Ovary (tissue), 3 donors: ENCODE measurements at regions not wholly inside any gene's neighbourhood (a gene's known extent, or its start where the extent isn't known, plus 50 kb on each side); places are given as distances from the start of the nearest gene placed in this dataset.

Experiments used
- EP300 ChIP-seq: sonication (generic); formaldehyde crosslinking; IDR thresholded peaks from one replicate; pipeline ENCODE4 v1.6.1; 2017; ENCODE audit warnings: antibody characterized with exemption
- TF ChIP-seq, protein P1 (sequence below), 3 donors: fragments of 450-650 bp in 2 of 3; fragments of 200-600 bp in 1 of 3; IDR thresholded peaks; one replicate each; pipeline versions ENCODE4 v1.5.1 to v1.8.0; 2016 to 2022; ENCODE audit warnings: antibody characterized with exemption in 3 of 3, mild to moderate bottlenecking in 1 of 3
- donor health status: DM: no; HTN: no; CAD: no.

DNA sequence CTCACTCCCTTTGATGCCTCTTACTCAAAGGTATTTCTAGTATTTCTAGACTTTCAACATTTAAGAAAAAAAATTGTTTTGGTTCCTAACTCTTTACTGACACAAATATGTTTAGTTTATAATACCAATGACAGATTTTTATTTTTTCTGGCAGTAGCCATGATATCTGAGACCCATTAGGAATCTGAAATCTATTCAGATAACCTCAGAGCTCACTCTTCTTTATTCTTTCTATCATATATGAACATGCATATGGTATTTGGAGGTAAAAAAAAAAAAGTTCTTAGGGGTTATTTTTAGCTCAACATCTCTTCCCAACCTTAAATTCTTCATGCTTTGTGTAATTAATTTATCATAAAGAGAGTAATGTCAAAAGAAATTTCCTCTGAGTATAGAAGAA lies 465.5 kb downstream of the CDH2 start:
- TF ChIP-seq, protein P1, sequence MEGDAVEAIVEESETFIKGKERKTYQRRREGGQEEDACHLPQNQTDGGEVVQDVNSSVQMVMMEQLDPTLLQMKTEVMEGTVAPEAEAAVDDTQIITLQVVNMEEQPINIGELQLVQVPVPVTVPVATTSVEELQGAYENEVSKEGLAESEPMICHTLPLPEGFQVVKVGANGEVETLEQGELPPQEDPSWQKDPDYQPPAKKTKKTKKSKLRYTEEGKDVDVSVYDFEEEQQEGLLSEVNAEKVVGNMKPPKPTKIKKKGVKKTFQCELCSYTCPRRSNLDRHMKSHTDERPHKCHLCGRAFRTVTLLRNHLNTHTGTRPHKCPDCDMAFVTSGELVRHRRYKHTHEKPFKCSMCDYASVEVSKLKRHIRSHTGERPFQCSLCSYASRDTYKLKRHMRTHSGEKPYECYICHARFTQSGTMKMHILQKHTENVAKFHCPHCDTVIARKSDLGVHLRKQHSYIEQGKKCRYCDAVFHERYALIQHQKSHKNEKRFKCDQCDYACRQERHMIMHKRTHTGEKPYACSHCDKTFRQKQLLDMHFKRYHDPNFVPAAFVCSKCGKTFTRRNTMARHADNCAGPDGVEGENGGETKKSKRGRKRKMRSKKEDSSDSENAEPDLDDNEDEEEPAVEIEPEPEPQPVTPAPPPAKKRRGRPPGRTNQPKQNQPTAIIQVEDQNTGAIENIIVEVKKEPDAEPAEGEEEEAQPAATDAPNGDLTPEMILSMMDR (IDR thresholded peaks at IDR 0.05): no peak
- no peak for TF ChIP-seq EP300
